ENCODE measurements at regions not wholly inside any gene's neighbourhood (a gene's known extent, or its start where the extent isn't known, plus 50 kb on each side); places are given as distances from the start of the nearest gene placed in this dataset.

- intact Hi-C loops (cut with micrococcal nuclease): no loop called here
- no peaks in the 10 kb centered on the region for H3K79me2 ChIP-seq (ENCODE audit: control insufficient read depth, insufficient read depth, low read length)
- no peak for DNase-seq (ENCODE audit: low read depth, low spot score)
- no peaks in the 10 kb centered on the region for H3K36me3 ChIP-seq (ENCODE audit: control insufficient read depth in 2 of 2, extremely low read depth in 1 of 2, insufficient read depth in 2 of 2, low read length in 2 of 2)
- dilution Hi-C loops (cut with MboI; ENCODE audit: extremely low pct_ligation_motif_present, low sequenced_read_pairs): no loop called here
- H4K20me1 ChIP-seq (replicated peaks; ENCODE audit: control insufficient read depth, extremely low read depth, insufficient read depth, low read length): no peaks in the 10 kb centered on the region
- no peaks in the 10 kb centered on the region for H3K9me1 ChIP-seq (replicated peaks; ENCODE audit: control insufficient read depth, extremely low read depth, insufficient read depth, low read length)
- no peaks in the 10 kb centered on the region for H3K27me3 ChIP-seq (ENCODE audit: control insufficient read depth in 2 of 2, insufficient read depth in 2 of 2, low read length in 2 of 2)
- CTCF ChIA-PET: no interaction called here
- POLR2A ChIA-PET: no interaction called here
- no peak for FAIRE-seq
- TF ChIP-seq MAX (IDR thresholded peaks at IDR 0.05; ENCODE audit: insufficient read depth, insufficient read length) (no peak), GATA2 (IDR thresholded peaks at IDR 0.05; ENCODE audit: insufficient read depth, insufficient read length, low read depth, low read length) (no peak), POLR2AphosphoS5 (IDR thresholded peaks at IDR 0.05; ENCODE audit: insufficient read depth, low read depth, low read length) (no peak), EZH2 (IDR thresholded peaks at IDR 0.05; ENCODE audit: borderline replicate concordance, low read depth, low read length, severe bottlenecking) (no peak), JUN (IDR thresholded peaks at IDR 0.05; ENCODE audit: borderline replicate concordance, insufficient read depth, insufficient read length, low read depth) (no peak), MYC (IDR thresholded peaks at IDR 0.05; ENCODE audit: low read depth, low read length) (no peak), POLR2A (IDR thresholded peaks at IDR 0.05; ENCODE audit: low read depth, low read length) (no peak), FOS (IDR thresholded peaks at IDR 0.05; ENCODE audit: borderline replicate concordance, insufficient read depth, low read length) (no peak), CTCF (IDR thresholded peaks at IDR 0.05; ENCODE audit: extremely low read depth in 1 of 2, insufficient read depth in 1 of 2, low read depth in 1 of 2, low read length in 2 of 2) (no peak)
- no peak overlapping the region for H3K4me2 ChIP-seq (ENCODE audit: insufficient read depth, low read length)
- no peak overlapping the region for H3K4me3 ChIP-seq (replicated peaks in 1 of 3; ENCODE audit: insufficient read depth in 1 of 3, low read depth in 1 of 3, low read length in 3 of 3)
- H3K9ac ChIP-seq (replicated peaks; ENCODE audit: extremely low read depth, insufficient read depth, low read length): no peak overlapping the region
- BruUV-seq (replicated peaks): no TSS peak
- no peaks in the 10 kb centered on the region for H3K9me3 ChIP-seq (replicated peaks; ENCODE audit: control insufficient read depth, insufficient read depth, low read length)
- H2AFZ ChIP-seq (ENCODE audit: low read depth, low read length): no peak overlapping the region
- no peak overlapping the region for H3K27ac ChIP-seq (ENCODE audit: insufficient read depth, low read depth, low read length)
- H3K4me1 ChIP-seq (ENCODE audit: control insufficient read depth, extremely low read depth, insufficient read depth, low read length): no peaks in the 10 kb centered on the region
These were observed 209.9 kb upstream of the GHITM start for GRCh38 chr10:83929399-83929798.

Measured in endothelial cell of umbilical vein (primary cell).